NCI-H146 (cell line): ENCODE measurements at regions not wholly inside any gene's neighbourhood (a gene's known extent, or its start where the extent isn't known, plus 50 kb on each side); places are given as distances from the start of the nearest gene placed in this dataset.

Experiments used
- DNase-seq: peaks from one replicate; lab custom pipeline; 2025; lab: John Stamatoyannopoulos, UW

GRCh38 chr2:125512313-125512712, 1143.6 kb upstream of the GYPC start:
- DNase-seq, result no peak

- DNase-seq, result peak; percentile 8
Measured at GRCh38 chr2:125516496-125517109, 1139.4 kb upstream of the GYPC start.

GRCh38 chr2:125526093-125526492, 1129.9 kb upstream of the GYPC start:
- no peak for DNase-seq

DNA sequence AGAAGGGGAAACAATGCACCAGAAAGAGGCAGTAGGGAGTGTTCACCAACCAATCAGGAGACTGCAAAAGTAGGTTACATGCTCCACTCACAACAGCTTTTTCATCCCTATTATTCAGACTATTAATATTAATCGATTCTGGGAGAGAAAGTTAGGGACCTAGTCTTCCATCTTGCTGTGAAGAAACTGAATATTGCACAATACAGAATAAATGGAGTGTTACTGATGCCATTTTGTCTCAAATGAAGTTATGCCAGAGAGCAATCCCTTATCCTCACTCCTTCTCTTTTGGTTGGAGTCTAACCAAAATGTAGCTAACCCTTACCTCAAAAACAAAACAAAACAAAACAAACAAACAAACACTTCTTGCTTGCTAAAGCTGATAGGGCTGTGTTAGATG, 1120.9 kb upstream of the GYPC start:
- no peak for DNase-seq

DNA sequence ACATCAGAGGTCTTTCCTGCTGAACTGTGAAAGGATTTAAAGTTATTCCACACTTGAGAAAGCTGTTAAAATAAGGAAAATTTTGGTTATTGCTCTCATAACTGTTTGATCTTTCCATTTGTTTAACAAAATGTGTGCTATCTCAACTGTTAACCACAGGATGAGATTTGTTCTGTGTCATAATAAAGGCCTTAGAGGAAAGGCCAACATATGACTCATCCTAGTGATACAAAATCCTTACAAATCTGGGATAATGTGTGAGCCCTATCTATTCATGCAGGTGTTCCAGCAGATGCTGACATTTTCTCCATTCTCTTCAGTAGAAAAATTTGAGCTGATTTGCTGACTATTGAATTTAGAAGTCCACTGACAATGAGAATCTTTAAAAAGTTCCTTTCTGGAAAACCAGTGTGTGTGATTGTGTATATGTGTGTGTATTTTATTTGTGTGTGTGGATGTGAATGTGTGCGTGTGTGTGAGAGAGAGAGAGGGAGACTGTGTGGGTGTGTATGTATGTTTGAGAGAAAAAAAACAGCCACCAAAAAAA, 1111.9 kb upstream of the GYPC start:
- no peak for DNase-seq

GRCh38 chr2:125553768-125554167, 1102.2 kb upstream of the GYPC start:
- no peak for DNase-seq

- no peak for DNase-seq
Measured at GRCh38 chr2:125554956-125555355, 1101.0 kb upstream of the GYPC start.

GRCh38 chr2:125559186-125559585, 1096.8 kb upstream of the GYPC start:
- DNase-seq, result no peak

GRCh38 chr2:125560855-125561254, 1095.1 kb upstream of the GYPC start:
- no peak for DNase-seq

DNA sequence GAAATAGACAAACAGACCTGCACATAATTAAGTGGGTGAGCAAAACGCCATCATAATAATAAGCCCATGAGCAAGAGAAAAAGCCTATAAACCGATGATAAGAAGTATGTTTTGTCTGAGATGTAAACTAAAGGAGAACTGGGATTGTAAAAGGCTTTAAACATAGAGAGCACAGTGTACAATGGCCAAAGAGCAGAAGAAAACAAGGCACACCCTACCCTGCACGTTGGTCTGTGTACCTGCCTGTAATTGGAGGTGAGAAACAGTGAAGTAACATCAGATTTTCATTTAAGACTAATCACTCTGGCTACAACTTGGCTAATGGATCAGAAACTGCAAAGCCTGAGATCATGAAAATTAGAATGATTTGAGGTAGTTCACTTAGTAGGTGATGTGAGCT, 1094.7 kb upstream of the GYPC start:
- DNase-seq, result no peak

- DNase-seq, result no peak
Measured at GRCh38 chr2:125562924-125563323, 1093.0 kb upstream of the GYPC start.

- no peak for DNase-seq
Measured at GRCh38 chr2:125564471-125564870, 1091.5 kb upstream of the GYPC start.

DNA sequence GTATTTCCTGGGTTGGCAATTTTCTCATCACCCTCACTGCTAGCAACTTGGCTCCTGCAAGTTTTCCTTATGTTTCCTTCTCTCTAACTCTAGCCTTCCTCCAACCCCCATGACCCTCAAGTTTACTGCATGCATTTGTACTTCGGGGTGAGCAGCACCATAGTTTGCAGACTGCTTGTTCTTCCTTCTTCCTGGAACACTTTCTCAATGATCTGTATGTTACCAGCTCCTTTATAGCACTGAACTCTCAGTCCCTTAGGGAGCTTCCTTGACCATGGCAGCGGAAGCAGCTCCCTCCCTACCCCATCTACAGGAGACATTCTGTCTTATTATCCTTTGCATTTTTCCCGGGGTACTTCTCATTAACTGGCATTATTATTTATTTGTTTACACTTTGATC, 1089.5 kb upstream of the GYPC start:
- no peak for DNase-seq

GRCh38 chr2:125567100-125567499, 1088.9 kb upstream of the GYPC start:
- no peak for DNase-seq

DNA sequence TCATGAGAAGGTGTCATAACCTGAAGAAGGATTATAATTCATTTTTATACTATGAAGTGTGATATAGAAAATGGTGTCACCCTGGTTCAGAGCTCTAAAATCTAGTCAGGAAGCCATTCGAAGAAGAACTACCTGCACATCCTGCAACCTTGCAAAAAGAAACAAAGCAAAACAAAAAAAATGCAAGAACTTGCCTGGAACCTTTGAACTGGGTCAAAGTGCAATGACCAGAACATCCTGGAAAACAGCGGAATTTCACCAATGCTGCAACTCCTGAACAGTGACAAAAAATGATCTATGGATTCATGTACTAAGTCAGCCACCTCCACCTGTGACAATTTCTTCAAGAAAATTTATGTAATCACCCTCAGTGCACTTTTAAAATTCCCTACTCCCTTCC, 1083.3 kb upstream of the GYPC start:
- DNase-seq, result no peak

DNA sequence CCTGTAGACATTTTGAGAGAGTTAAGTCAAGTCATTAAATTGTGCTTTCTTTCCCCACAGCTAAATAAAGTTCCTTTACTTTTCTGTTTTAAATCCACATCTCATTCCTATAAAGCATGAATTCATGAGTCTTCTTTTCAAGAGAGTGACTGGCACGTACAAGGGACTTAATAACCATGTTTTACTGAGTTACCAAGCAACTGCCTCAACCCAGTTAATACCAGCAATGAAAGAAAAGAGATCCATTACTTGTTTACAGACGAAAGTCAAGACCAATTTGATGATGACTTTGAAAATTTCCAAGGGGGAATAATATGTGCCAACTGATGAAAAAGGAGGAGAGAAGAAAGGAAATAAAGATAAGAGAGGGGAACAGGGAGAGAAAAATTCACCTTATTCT, 1082.5 kb upstream of the GYPC start:
- no peak for DNase-seq

DNA sequence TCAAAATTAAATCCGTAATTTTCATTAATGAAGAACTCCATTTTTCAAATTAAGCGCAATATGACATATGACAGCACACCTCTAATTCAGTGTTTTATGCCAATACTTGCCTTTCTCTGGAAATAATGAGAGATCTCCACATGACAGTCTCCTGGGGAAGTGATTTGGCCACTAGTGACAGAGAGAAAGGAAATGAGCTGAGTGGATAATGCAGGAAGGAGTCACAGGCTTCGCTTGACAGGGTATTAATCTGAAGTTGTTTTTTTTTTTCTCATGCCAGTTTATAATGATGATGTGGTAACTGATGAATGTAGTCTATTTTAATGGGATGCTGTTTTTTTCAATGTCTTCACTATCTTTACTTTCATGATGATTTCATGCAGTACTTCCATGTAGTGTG, 1079.4 kb upstream of the GYPC start:
- DNase-seq, result no peak

DNA sequence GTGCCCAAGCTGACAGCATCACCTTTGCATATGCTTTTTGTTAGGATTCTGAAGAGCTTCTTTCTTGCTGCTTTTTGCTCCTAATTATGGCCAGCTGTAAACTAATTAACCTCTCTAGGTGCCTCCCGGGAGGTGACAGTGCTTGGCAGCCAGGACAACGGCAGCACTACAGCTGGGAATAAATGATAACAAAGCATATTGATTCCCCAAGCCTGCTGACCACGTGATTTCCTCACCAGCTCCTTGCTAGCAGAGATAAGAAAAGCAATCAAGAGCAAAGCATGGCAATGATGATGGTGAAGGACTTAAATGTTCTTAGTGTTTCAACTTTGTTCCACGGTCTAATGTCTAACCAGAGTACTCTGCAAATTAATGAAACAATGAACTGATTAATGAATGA, 1074.4 kb upstream of the GYPC start:
- peak; percentile 27 for DNase-seq

DNA sequence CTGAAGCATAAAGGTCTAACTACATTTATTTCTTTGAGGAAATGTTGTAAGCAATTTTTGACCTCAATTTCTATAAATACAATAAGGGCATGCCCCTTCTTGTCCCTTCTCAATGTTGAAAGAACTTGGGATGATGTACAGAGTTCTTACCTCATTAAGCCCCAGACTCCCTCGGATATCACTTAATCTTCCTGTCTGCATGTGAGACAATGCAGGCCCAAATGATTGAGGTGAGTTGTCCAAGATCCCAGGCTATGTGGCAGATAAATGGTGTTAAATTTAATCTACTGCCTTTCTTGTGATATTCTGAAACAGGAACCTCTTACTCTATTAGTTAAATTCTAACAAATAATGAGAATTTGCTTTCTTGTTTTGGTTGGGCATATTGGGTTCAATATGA, 1073.4 kb upstream of the GYPC start:
- DNase-seq, result no peak

- DNase-seq, result no peak
Measured at GRCh38 chr2:125584732-125585131, 1071.2 kb upstream of the GYPC start.

- DNase-seq, result no peak
Measured at GRCh38 chr2:125588780-125589179, 1067.2 kb upstream of the GYPC start.

GRCh38 chr2:125591954-125592353, 1064.0 kb upstream of the GYPC start:
- DNase-seq, result no peak

DNA sequence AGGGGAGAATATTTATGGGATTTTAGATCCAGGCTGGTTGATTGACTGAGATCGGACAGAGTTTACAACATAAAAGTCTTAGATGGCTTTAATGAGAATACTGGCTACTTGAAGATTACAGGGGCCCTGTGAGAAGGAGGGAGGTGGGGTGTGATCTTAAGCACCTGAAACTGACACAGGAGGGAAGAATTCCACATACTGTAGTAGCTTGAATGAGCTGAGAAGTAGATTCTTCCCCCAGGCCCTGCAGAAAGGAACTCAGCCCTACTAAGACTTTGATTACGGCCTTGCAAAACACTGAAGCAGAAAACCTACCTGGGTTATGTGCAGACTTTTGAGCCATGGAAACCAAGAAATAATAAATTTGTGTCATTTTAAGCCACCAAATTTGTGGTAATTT, 1062.9 kb upstream of the GYPC start:
- no peak for DNase-seq

DNA sequence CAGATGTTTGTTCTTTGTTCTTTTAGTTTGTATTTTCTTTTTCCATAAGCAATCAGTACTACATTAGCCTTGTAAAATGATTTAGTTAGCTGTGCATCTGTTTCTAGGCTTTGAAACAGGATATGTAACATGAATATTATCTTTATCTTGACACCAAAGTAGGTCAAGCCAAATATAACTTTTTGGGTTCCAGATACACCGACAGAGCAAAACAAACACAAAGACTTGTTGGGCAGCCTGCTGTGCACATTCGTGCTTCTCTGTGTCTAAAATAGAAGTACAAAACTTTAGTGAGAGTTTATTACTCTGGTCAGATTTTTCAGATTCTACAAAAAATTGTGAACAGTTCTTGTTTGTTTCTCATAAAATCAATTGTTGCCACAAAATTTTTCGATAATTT, 1059.3 kb upstream of the GYPC start:
- no peak for DNase-seq

- no peak for DNase-seq
Measured at GRCh38 chr2:125615438-125615837, 1040.5 kb upstream of the GYPC start.
